ENCODE measurements at regions not wholly inside any gene's neighbourhood (a gene's known extent, or its start where the extent isn't known, plus 50 kb on each side); places are given as distances from the start of the nearest gene placed in this dataset.

DNA sequence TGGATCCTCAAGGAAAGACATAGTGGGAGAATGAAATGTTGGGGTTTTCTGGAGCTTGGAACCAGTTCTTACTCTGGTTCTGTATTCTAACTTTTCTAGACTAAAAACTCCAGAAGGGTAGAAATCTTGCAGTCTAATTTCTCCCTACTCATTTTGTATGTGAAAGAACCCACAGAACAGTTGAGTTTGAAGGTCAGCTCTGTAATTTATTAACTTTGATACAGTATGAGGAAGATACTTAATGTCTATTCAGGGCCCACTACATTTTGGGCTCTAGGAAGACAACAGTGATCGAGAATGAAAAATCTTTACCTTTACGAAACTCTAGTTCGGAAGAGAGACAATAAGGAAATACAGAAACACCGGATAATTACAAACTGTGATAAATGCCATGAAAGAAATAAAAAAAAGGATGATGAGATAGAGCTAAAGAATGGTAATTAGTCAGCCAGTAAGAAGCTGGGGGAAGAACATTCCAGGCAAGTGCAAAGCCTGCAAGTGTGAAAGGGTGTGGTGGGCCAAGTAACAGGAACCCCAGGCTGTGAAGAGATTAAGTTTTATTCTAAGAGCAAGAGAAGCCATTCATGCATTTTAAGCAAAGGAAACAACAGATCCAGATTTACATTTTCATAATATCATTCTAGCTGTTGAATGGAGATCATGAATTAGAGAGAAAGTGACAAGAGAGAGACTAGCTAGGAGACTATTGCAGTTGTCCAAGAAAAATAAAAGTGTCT is 159.9 kb upstream of the HMCN1 start:
- DNase-seq = no peak

DNA sequence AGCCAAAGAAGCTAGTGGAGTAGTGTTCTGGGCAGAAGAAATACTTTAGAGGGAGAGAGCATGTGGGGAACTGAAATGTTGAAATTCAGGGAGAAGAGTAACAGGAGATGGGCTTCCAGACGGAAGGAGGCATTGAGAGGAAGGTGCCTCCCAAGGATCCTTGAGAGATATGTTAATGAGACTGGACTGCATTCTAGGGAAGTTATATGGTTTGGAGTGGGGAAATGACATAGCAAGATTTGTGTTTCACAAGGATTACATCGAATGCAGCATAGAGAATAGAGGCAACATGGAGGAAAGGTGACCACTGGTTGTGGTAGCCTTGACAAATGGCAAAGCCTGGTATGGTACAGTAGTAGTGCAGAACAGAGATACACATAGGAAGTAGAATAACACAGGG is 160.5 kb upstream of the HMCN1 start:
- DNase-seq = no peak

DNA sequence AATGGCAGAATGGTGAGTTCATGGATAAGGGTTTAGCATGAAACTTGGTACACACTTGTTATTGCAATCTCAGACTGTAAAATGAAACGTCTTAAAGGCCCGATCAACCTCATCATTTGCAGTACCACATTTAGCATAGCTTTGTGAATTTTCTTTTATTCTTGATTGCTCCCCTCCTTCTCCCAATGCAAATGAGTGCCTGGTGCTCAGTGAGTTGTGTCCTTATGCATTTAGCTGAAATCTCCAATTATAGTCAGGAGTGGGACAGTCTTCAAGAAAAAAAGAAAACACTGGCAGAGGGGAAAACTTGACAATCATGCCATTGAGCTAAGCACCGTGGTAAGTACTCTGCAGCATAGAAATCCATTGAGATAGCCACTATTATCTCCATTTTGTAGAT is 161.0 kb upstream of the HMCN1 start:
- no peak for DNase-seq

DNA sequence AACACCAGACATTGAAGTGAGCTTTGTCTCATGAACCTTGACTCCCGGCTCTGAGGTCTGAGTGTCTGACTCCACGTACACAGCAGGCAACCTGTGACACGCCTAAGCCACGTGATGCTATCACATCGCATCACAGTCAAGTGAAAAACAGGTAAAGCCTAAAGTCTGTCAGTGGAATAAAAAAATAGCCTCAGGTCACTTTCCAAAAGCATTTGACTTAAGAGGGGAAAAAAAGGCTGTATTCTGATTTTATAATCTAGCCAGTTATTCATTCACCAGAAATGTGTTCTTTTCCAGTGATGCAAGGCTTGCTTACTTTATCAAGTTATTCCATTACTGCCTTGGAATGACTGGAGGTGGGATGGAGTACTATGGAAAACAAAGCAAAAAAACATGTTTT is 163.2 kb upstream of the HMCN1 start:
- DNase-seq = no peak

DNA sequence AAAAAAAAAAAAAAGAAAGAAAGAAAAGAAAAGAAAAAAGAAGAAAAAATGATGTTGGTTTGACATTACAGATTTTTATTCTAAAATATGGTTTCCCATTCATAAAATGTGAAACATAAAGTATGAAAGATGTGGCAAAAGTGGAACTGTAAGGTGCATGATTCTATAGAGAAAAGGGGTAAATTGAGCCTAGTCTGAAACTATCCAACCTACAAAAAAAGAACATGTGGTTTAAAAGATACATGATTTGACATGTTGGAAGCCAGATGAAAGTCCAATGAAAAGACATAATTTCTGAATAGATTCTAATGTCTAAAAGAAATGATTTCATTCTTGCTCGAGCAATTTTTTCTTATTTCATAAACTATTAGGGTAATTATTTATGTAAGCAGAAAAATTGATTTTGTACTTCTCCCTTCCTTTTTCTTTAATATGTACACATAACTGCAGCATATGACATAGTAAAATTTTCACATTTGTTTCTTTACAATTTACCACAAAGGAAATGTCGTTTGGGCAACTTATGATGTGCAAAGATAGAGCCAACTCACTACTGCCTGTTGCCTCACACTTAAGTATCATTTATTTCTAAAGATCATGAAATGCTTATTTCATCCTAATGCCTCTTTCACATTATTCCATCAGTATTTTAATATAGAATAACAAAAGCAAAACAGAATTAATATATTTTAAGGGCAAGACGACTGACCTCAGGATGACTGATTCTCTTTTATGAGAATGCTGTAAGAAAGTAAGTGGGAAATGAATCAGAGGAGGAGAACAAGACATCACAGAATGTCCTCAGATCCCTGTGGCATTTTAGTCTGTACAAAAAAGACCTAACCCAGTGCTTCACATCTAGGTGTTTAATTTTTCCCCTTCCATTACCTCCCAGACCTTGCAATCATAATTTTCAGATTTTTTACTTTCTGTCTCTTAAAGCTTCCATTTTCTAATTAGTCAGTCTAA is 165.8 kb upstream of the HMCN1 start:
- no peak for DNase-seq

- no peak for DNase-seq
Observed at GRCh38 chr1:185567440-185567839, 166.8 kb upstream of the HMCN1 start.

GRCh38 chr1:185566995-185567394 is 167.2 kb upstream of the HMCN1 start:
- DNase-seq = peak; percentile 27

DNA sequence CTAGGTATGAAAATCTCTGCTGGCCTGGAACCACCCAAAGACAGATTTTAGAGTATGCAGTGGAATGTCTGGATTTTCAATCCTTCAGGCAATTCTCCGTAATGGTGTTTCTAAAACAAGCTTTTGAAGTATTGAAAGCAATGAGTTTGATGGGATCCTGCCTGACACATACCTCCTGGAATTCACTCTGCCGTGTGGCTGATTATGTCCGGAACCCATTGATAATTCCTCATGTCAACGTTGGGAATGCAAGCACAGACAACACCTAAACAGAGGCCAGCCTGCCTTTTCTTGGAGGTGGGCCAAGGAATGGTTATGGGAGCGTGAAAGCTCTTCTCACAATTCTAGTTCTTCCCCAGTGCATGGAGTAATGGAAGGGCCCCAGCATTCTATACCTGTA is 168.9 kb upstream of the HMCN1 start:
- DNase-seq = no peak

DNA sequence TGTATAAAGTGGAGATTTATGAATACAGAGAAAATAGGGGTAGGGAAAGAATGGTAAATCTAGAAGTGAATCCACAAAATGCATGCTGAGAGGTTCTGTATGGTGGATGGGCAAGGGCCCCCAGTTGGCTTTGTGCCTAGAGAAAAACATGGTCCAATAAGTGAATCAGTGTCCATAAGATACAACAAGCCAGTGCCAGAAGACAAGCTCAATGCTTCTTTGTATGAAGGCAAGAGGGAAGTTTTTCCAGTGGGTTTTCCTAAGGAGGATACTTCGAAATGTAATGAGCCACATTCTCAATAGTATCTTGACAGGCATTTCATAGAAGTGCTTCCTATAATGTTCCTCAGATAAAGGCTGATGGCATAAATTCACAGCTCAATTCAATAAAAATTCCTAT is 169.4 kb upstream of the HMCN1 start:
- DNase-seq = no peak

DNA sequence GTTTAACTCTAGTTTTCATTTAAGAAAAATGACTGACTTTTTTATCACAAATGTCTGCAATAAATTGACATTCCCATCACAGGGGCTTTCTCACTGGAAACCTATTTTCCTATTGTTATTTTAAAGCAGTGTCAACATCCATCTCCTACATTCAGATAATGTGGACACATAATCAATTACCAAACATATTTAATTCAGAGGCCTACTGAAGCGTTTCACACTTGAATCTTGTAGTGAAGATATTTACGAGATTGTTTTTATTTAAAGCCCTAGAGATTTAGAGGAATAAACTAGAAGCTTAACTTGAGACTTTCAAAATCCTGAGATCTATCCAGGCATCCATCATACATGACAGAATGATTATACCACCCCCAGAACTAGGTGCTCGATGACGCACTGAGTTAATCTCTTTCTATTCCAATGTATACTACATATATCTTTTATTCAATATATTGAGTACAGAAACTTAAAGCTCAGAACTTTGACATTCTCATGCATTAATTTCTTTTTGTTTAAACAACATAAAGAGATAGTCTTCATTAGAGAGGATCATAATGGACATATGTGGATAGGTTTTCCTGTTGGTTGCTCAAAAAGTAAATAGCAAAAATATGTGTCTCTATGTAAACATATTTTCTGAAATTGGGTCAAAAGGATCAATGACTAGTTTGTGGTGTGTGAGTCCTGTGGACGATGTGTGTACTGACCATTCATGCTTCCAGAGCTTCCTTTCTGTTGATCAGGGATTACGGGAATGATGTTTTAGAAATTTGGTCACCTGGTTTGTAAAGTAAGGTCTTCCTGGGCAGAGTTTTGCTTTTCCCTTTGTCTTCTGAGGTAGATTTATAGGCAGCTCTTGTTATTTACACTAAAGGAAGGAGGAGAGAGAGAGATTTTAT is 171.5 kb upstream of the HMCN1 start:
- no peak for DNase-seq

DNA sequence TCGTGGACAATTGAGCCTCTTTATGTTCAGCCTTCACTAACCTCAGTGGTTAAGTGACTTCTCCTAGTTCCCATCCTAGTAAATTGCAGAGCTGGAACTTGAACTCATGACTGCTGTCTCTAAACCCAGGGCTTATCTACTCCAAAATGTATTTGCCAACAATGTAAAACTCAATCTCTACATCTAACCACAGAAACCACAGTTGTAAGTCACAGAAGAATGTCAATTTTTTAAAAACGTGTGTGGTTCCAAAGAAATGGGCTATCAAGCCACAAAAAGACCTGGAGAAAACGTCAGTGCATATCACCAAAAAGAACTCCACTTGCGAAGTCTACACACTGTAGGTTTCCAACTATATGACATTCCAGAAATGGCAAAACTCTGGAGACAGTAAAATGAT is 172.6 kb upstream of the HMCN1 start:
- DNase-seq = no peak

- DNase-seq = no peak
Observed at GRCh38 chr1:185560760-185561159, 173.4 kb upstream of the HMCN1 start.

DNA sequence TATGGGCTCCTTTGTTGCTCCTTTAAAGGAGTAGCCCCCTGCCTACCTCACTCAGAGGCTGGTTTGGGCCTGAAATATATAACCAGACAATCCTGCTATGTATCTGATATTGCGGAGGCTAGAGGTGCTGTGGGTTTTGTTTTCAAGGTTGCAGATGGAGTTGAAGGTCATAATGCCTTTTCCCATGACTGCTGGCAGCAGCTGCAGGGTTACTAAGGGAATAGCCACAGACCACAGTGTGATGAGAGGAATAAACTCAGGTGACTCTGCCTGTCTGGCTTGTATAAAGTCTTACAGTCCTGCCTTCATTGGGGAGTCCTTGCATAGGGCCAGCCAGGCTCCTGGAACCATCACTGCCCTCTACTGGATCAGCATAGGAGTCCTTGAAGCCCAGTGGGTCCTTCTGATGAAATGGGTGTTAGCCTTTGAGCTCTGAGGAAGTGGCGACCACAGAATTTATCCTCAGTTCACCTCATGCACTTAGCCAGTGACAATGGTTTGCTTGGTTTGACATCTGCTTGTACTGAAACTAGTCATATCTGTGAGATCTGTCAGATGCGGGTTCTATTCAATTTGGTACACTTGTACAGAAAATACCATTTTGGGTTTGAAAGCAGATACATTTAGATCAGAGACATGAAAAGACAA is 174.4 kb upstream of the HMCN1 start:
- no peak for DNase-seq

DNA sequence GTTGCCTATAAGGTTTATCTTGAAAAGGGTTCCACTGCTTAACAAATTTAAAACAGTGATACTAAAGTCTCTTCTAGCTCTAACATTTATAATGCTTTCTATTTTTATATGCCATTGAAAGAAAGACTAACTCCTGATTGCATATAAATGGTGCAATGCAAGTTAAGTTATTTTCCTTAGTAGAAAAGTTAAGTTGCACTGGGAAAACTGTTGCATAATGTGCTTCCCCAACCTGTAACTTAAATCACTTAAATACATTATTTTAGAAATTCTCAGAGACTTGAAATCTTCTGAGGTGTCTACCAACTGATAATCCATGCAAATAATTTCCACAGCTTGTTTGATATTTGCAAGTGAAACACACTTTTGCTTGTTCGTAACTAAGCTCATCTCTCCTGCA is 175.0 kb upstream of the HMCN1 start:
- no peak for DNase-seq

DNA sequence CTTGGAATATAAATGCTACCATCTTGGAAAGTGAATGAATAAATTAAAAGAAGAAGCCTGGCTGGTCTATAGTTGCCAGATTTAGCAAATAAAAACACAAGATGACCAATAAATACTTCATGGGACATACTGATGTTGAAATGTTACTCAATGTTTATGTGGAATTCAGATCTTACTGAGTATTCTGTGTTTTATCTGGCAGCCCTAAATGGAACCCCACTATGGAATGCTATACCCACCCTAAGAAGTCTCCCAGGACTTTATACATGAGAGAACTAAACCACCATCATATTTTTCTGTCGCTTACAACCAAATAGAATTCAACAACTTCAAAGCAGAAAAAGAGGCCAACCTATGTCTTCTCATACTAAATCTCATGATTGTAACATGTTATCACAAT is 177.6 kb upstream of the HMCN1 start:
- no peak for DNase-seq

DNA sequence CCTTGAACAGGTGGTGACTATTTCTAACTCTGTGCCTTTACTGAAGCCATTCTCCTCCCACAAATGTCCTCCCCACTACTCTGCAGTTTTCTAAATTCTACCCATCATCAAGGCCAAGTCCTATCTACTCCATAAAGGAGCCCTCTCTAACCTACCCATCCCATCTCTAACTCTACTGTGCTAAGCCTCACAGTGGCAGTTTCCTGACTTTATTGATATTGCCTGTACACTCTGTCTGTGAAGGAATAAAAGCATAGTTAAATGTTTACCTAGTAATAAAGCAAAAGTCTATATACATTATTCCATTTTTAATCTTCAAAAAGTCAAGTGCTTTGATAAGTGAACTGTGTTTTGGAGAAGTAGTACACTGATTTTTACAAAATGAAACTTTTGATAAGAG is 178.4 kb upstream of the HMCN1 start:
- no peak for DNase-seq

- no peak for DNase-seq
Observed at GRCh38 chr1:185551008-185551407, 183.2 kb upstream of the HMCN1 start.

- no peak for DNase-seq
Observed at GRCh38 chr1:185549906-185550305, 184.3 kb upstream of the HMCN1 start.

DNA sequence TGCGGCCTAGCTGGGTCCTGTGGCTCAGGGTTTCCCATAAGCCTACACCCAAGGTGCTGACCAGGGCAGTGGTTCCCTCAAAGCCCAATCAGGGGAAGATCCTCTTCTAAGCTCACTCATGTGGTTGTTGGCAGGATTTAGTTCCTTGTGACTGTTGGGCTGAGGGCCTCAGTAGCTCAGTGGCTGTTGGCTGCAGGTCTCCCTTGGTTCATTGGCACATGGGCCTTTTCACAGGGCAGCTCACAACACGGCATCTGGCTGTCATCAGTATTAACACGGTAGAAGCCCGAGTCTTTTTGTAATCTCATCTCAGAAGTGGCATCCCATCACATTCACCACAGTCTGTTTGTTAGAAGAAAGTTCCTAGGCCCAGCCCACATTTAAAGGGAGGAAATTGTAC is 188.2 kb upstream of the HMCN1 start:
- DNase-seq = no peak

DNA sequence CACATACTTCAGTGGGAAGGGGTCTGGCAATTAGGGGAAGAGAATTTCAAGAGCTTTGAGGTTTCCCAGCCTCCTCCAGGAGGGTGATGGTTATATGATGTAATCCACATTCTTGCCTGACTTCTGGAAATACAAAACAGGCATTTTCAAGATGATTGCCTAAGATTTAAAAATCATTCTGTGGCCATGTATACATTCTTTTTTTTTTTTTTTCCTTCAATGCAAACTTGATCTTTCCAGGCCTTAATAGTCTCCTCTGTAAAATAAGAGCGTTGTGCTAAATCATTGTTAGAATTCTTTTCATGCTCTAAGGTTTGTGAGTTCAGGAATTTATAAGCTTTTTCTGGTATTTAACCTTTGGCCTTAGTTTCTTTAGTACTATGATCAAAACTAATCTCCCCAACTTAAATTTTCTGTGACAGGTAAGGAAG is 192.3 kb upstream of the HMCN1 start:
- DNase-seq = no peak

DNA sequence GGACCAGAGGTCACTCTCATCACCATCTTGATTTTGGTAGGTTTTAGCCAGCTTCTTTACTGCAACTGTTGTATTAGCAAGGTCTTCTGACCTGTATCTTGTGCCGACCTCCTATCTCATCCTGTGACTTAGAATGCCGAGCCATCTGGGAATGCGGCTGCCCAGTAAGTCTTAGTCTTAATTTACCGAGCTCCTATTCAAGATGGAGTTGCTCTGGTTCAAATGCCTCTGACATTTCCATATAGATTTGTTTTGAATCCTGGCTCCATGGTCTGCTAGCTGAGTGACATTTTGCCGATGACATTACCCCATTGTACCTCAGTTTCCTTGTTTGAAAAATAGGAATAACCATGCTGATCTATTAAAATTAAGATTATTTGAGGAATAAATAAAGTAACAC is 193.9 kb upstream of the HMCN1 start:
- DNase-seq = no peak

- no peak for DNase-seq
Observed at GRCh38 chr1:185539277-185539943, 194.8 kb upstream of the HMCN1 start.
